ENCODE measurements at regions not wholly inside any gene's neighbourhood (a gene's known extent, or its start where the extent isn't known, plus 50 kb on each side); places are given as distances from the start of the nearest gene placed in this dataset.

- POLR2A ChIA-PET: no interaction called here
- Histone ChIP-seq H3K27me3 (ENCODE audit: control insufficient read depth, insufficient read depth, low read length) (peaks cover 12% of the 10 kb centered on the region), H3K4me3 (ENCODE audit: low read depth, low read length) (no peak overlapping the region), H3K9me3 (ENCODE audit: control insufficient read depth, insufficient read depth, low read length) (peaks cover 1% of the 10 kb centered on the region), H3K27ac (ENCODE audit: low read depth, low read length) (no peak overlapping the region)
- TF ChIP-seq CTCF (IDR thresholded peaks at IDR 0.05; ENCODE audit: low read depth, low read length): no peak
- CTCF ChIA-PET: no interaction called here
- DNase-seq (ENCODE audit: low read depth, low spot score): no peak
Measured at GRCh38 chr14:101708853-101709532, 52.5 kb upstream of the PPP2R5C start.

- CTCF ChIA-PET: no interaction called here
- H3K27ac ChIP-seq (ENCODE audit: low read depth, low read length): no peak overlapping the region
- H3K27me3 ChIP-seq (ENCODE audit: control insufficient read depth, insufficient read depth, low read length): peaks cover 7% of the 10 kb centered on the region
- H3K4me3 ChIP-seq (ENCODE audit: low read depth, low read length): no peak overlapping the region
- no peak for DNase-seq (ENCODE audit: low read depth, low spot score)
- H3K9me3 ChIP-seq (ENCODE audit: control insufficient read depth, insufficient read depth, low read length): peaks cover 6% of the 10 kb centered on the region
- POLR2A ChIA-PET: interaction anchor here (0.5 kb wide), 1 partner anchor 411 kb away, joined by 4 read pairs; no protein-coding TSS in a partner anchor
- no peak for TF ChIP-seq CTCF (IDR thresholded peaks at IDR 0.05; ENCODE audit: low read depth, low read length)
Measured at GRCh38 chr14:101709533-101709881, 52.0 kb upstream of the PPP2R5C start.

- Histone ChIP-seq H3K27me3 (ENCODE audit: control insufficient read depth, insufficient read depth, low read length) (peaks cover 6% of the 10 kb centered on the region), H3K9me3 (ENCODE audit: control insufficient read depth, insufficient read depth, low read length) (peaks cover 6% of the 10 kb centered on the region), H3K27ac (ENCODE audit: low read depth, low read length) (no peak overlapping the region), H3K4me3 (ENCODE audit: low read depth, low read length) (no peak overlapping the region)
- no peak for DNase-seq (ENCODE audit: low read depth, low spot score)
- CTCF ChIA-PET: no interaction called here
- TF ChIP-seq CTCF (IDR thresholded peaks at IDR 0.05; ENCODE audit: low read depth, low read length): no peak
- POLR2A ChIA-PET: interaction anchor here (0.5 kb wide), 1 partner anchor 411 kb away, joined by 4 read pairs; no protein-coding TSS in a partner anchor
Measured at GRCh38 chr14:101709962-101710931, 51.3 kb upstream of the PPP2R5C start.

GRCh38 chr14:101711041-101711856 lies 50.3 kb upstream of the PPP2R5C start:
- H3K27ac ChIP-seq (ENCODE audit: low read depth, low read length): no peak overlapping the region
- H3K9me3 ChIP-seq (ENCODE audit: control insufficient read depth, insufficient read depth, low read length): peaks cover 6% of the 10 kb centered on the region
- peaks cover 4% of the 10 kb centered on the region for H3K27me3 ChIP-seq (ENCODE audit: control insufficient read depth, insufficient read depth, low read length)
- CTCF ChIA-PET: no interaction called here
- DNase-seq (ENCODE audit: low read depth, low spot score): no peak
- POLR2A ChIA-PET: no interaction called here
- no peak overlapping the region for H3K4me3 ChIP-seq (ENCODE audit: low read depth, low read length)
- no peak for TF ChIP-seq CTCF (IDR thresholded peaks at IDR 0.05; ENCODE audit: low read depth, low read length)
